Breast epithelium (tissue), 3 donors: ENCODE measurements at regions not wholly inside any gene's neighbourhood (a gene's known extent, or its start where the extent isn't known, plus 50 kb on each side); places are given as distances from the start of the nearest gene placed in this dataset.

Source experiments
- POLR2A ChIP-seq: fragments of 450-650 bp; IDR thresholded peaks from one replicate; pipeline ENCODE4 v1.6.1; 2016; ENCODE audit warnings: antibody characterized with exemption, mild to moderate bottlenecking, moderate library complexity
- POLR2AphosphoS5 ChIP-seq, 3 donors: sonication (generic); formaldehyde crosslinking; IDR thresholded peaks; one replicate each; pipeline ENCODE4 v1.6.1; 2017; ENCODE audit warnings: antibody characterized with exemption in 3 of 3
- TF ChIP-seq, protein P1 (sequence below), 3 donors: fragments of 450-650 bp; IDR thresholded peaks; one replicate each; pipeline ENCODE4 v1.5.1; 2016 to 2017; ENCODE audit warnings: antibody characterized with exemption in 3 of 3, mild to moderate bottlenecking in 3 of 3, moderate library complexity in 3 of 3

DNA sequence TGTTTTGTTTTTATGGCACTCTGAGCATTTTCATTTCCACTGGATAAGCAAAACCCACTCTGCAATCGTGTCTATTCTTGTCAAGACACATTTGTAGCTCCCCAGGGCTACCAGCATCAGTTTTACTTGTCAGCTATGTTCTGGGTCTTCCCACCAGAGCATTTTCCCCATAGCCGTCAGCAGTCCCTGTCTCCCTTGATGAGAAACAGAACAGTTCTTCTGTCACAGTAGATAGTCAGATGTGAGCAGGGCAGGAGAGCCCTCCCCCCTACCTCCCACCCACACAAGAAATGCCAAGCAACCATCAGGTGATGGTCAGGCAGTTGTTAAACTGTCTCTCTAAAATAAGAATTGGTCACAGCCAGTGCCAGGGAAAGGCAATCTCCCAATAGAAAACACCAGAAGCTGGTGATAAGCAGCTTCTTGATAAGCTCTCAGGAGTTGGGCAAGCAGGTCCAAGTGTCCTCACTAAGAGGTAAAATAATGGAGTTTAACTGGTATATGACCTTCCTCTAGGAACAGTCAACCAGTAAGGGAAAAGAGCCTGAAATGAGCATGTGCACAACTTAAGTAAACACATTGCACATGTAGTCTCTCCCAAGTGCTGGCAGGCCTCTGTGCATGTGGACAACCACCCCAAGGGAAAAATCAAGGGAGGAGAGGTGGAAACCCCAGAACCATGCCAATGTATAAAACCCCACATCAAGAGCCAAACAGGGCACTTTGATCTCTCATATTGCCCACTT, 208.2 kb downstream of the S1PR1 start:
- TF ChIP-seq, protein P1, sequence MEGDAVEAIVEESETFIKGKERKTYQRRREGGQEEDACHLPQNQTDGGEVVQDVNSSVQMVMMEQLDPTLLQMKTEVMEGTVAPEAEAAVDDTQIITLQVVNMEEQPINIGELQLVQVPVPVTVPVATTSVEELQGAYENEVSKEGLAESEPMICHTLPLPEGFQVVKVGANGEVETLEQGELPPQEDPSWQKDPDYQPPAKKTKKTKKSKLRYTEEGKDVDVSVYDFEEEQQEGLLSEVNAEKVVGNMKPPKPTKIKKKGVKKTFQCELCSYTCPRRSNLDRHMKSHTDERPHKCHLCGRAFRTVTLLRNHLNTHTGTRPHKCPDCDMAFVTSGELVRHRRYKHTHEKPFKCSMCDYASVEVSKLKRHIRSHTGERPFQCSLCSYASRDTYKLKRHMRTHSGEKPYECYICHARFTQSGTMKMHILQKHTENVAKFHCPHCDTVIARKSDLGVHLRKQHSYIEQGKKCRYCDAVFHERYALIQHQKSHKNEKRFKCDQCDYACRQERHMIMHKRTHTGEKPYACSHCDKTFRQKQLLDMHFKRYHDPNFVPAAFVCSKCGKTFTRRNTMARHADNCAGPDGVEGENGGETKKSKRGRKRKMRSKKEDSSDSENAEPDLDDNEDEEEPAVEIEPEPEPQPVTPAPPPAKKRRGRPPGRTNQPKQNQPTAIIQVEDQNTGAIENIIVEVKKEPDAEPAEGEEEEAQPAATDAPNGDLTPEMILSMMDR (IDR thresholded peaks at IDR 0.05), result no peak
- no peak for TF ChIP-seq POLR2A
- TF ChIP-seq POLR2AphosphoS5 (IDR thresholded peaks at IDR 0.05), result no peak
